ENCODE measurements at regions not wholly inside any gene's neighbourhood (a gene's known extent, or its start where the extent isn't known, plus 50 kb on each side); places are given as distances from the start of the nearest gene placed in this dataset.

- no peak for DNase-seq
Measured at GRCh38 chr11:25992294-25992693, 339.6 kb upstream of the ANO3 start.

- no peak for DNase-seq
Measured at GRCh38 chr11:25993016-25993415, 338.9 kb upstream of the ANO3 start.

DNA sequence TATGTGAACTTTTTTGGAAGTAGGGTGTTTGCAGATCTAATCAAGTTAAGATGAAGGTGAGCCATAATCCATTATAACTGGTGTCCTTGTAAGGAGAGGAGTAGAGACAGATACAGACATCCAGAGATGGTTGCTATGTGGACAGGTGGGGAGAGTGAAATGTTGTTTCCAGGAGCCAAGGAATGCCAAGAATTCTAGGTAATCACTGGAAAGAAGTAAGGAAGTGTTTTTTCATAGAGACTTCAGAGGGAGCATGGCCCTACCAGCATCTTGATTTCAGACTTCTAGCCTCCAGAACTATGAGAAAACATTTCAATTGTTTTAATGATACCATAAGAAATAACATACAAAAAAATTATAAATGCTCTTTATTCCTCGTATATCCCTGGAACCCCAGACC is 320.5 kb upstream of the ANO3 start:
- no peak for DNase-seq

DNA sequence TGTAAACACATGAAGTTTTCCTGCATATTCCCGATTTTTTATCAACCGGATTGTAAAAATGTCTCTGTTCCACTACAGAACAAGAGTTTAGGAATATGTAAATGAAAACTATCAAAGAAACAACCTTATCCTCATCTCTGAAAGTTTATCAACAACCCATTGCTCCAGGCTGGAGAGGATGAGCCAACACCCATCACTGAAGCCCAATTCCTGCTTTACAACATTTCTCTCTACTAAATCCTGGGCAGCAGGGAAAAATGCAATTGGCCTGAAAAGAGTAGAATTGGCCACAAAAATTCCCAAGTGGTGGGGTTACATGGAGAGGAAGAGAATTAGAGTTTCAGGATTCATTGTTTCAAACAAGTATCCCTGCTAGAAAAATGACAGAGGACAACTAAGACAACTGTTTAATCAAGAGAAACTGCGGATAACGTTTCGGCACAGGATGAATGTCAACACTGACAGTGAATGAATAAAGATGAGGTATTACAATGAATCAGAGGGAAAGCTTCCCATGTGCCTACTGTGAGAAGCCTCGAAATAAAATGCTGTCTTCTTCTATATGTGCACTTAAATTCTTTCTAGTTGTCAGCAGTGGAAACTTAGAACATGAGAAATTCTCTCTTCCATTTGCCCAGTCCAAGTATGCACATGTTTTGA is 317.3 kb upstream of the ANO3 start:
- DNase-seq: no peak

DNA sequence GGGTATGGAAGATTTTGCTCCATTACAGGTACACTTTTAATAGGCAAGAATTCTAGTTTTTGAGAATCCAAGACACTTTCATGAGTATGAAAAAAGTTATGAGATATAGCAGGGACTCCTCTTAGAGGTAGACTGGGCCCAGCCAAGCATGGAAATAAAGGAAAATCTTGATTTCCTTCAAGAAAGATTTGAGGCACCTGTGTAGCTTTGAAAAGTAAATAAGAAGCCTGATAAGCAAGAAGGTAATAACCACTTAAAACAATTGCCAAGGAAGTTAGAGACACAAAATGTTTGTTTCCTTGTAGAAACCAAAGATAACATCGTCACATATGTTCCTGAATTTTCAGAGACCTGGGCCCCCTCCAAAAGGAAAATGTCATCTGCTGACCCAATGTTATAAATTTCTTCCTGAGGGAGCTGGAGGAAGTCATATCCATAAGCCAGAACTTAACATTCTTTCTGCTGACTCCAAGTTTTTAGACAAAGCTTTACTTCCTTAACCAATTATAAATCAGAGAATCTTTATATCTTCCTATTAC is 314.5 kb upstream of the ANO3 start:
- DNase-seq: no peak

DNA sequence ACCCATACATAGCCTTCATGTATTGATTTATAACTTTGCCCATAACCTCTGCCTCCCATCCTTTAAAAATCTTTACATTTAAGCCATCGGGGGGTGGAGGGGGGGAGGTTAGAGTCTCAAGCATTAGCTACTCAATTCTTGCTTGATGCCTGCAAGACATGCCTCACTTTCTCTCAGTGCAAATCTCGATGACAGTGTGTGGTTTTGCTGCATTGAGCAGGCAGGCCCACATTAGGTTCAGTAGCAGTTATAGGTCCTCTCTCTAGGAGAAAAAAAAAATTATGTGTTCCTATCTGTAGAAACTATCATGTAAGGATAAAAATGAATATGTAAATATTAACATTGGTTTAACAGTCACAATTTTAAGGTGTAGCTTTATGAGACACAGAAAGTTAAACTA is 314.0 kb upstream of the ANO3 start:
- DNase-seq: no peak

GRCh38 chr11:26018336-26018735 is 313.6 kb upstream of the ANO3 start:
- no peak for DNase-seq

DNA sequence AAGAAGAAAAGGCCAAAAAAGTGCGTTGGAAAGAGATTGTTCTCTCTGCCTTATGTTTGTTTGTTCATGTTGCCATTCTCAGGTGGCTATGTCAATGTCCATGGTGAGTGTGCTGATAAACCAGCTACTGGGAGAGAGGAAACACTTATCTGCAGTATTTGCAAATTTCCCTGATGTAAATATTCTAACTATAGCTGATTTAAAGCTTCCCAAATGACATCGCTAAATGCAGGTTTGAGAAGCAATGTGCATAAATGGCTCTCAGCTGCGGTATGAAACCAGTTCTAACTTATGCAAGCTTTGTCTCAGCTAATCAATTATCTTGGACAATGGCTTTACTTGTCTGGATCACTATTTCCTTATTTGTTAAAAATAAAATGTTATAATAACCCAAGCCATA is 312.5 kb upstream of the ANO3 start:
- no peak for DNase-seq

GRCh38 chr11:26021017-26021416 is 310.9 kb upstream of the ANO3 start:
- no peak for DNase-seq

- no peak for DNase-seq
Measured at GRCh38 chr11:26023057-26023456, 308.9 kb upstream of the ANO3 start.

DNA sequence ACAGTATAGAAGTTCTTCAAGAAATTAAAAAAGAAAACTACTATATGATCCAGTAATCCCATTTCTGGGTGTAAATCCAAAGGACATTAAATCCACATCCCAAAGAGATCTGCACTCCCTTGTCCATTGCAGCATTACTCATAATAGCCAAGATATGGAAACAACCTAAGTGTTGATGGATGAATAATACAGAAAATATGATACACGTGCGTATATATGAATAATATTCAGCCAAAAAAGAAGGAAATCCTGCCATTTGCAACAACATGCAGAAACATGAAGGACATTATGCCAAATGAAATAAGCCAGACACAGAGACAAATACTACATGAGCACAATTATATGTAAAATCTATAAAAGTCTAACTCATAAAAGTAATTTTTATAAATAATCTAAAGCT is 306.3 kb upstream of the ANO3 start:
- no peak for DNase-seq

DNA sequence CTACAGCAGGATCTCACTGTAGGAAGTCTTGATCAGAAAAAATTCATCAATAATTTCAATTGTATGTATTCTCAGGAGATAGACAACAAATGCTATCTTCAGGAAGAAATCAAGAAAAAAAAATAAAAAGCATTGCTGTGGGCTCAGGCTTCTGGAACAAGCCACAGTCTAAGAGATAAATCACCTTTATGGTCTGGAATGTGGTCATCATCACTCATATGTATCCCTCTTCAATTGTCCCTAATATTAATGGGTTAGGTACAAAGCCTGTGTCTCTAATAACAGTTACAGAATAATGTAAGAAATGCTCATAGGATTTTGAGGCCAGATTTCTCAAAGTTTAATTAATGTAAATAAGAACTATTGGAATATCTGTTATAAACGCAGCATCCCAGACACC is 305.9 kb upstream of the ANO3 start:
- DNase-seq: no peak

DNA sequence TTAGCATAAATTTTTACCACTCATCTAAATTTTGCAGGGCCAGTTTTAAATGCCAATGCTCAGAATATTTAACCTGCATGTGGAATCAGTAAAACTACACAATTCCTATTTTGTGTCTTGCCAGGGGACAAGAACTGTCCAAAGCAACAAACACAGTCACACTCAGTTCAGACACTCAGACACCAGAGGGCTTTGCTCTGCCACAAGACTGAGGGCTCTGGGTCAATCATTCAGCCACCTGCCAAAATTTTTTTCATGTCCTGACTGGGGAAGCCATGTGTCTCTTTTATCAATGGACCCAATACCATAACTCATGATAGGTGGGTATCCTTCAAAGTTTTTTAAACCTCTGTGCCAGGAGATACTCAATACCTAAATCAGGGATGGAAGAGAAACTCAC is 304.0 kb upstream of the ANO3 start:
- no peak for DNase-seq

- DNase-seq: no peak
Measured at GRCh38 chr11:26028393-26028911, 303.5 kb upstream of the ANO3 start.

- DNase-seq: no peak
Measured at GRCh38 chr11:26030399-26030798, 301.5 kb upstream of the ANO3 start.

GRCh38 chr11:26032241-26032640 is 299.7 kb upstream of the ANO3 start:
- DNase-seq: no peak

DNA sequence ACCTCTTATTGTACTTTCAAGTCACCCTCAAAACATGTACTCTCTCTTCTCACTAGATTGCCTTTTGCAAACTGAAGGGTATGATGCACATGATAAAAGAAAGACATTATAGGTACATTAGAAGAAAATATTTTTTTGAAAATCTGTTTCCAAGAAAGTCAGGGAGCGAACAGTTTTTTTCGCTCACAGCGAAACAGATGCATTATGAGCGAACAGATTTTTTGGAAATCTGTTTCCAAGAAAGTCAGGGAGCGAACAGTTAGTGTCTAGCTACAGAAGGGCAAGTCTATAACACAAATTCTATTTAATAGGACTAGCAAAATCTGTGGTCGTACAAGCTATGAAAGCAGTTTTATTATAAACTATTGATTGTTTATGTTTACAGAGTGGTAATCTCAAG is 296.2 kb upstream of the ANO3 start:
- no peak for DNase-seq

DNA sequence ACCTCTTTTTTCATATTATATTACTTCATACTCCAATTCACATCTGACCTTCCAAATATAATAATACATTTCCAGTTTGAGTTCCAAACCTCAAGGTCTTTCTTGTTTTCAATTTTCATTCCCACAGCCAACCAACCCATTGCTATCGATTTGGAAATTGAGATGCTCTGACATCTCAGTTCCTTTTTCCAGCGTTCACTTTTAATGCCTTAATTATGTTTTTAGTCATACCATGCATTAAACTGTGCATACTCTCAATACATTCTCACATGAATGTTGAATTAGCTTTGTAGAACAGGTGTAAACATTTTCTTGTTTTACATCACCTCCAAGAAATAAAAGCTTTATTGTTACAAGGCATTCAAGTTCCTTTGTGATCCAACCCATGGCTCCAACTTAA is 294.2 kb upstream of the ANO3 start:
- DNase-seq: no peak

DNA sequence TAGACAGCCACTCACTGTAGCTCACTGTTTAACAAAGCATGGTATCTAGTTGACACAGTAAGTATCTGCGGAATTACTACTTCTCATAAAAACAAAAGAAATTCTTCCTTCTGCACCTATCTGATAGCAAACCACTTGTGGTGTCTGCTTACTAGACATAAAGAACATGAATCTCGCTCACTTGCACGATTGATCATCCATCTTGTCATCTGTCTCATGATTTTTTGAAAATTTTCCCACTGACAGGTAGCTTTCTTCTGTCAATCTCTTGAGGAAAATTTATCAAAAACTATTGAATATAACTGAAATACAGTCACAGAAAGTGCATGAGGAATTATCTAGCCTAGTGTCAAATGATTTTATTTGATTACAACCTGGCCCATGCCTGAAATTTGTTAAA is 291.6 kb upstream of the ANO3 start:
- no peak for DNase-seq

DNA sequence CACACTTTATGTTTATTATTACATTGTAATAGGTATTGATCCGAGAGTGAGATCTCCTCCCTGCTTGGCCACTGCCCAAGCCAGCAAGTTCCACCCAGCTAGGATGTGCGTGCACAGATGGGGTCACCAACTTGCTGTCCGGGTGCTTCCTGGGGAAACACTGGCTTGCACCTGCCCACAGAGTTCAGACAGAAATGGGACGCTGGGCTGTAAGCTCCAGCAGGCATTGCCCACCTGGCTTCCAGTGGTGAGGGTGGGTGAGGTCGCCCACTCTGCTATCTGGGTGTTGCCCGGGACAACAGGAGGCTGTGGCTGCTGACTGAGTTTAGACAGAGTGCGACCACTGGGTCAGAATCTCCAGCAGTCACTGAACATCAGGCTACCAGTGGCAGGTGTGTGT is 289.8 kb upstream of the ANO3 start:
- no peak for DNase-seq

GRCh38 chr11:26043665-26044064 is 288.3 kb upstream of the ANO3 start:
- DNase-seq: no peak

DNA sequence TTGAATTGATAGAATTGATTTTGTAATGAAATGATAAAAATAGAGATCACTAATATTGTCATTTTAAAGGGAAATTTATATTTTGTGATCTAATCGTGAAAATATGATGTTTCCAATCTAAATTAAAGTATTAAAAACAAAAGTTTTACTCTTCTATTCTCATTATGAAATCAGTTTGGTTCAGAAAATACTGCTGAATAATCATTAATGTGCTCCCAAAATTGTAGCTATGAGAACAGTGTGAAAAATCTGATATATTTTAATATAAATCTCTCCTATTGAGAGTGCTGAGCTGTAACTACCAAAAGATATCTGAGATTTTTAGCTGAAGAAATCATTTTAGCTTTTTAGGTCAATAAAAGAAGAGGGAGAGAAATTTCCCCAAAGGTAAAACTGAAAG is 287.5 kb upstream of the ANO3 start:
- no peak for DNase-seq

GRCh38 chr11:26045082-26045481 is 286.8 kb upstream of the ANO3 start:
- no peak for DNase-seq

GRCh38 chr11:26048271-26048670 is 283.7 kb upstream of the ANO3 start:
- DNase-seq: no peak

GRCh38 chr11:26053966-26054365 is 278.0 kb upstream of the ANO3 start:
- no peak for DNase-seq
